ENCODE measurements at regions not wholly inside any gene's neighbourhood (a gene's known extent, or its start where the extent isn't known, plus 50 kb on each side); places are given as distances from the start of the nearest gene placed in this dataset.

DNA sequence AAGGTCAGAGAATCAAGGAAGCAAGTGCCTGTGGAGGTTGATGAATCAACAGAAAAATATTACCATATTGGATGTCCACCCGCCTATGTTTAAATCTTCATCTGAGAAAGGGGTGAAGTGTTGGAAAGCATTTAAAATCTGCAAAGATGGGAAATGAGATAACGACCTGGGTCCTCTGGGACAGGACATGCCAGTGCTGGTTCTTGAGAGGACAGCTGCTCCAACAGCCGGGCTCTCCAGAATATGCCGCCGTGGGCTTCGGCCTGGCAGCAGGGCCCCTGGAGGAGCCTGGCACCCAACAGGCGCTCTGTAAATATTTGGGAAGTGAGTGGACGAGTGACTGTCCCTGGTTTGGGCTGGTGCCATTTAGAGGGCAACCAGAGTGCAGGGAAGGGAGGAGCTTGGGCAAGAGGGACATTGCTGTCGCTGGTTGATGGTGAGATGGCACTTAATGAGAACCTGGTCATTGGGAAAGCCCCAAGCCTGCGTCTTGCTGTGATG is 129.9 kb downstream of the KCNA5 start:
- TF ChIP-seq, protein P1, sequence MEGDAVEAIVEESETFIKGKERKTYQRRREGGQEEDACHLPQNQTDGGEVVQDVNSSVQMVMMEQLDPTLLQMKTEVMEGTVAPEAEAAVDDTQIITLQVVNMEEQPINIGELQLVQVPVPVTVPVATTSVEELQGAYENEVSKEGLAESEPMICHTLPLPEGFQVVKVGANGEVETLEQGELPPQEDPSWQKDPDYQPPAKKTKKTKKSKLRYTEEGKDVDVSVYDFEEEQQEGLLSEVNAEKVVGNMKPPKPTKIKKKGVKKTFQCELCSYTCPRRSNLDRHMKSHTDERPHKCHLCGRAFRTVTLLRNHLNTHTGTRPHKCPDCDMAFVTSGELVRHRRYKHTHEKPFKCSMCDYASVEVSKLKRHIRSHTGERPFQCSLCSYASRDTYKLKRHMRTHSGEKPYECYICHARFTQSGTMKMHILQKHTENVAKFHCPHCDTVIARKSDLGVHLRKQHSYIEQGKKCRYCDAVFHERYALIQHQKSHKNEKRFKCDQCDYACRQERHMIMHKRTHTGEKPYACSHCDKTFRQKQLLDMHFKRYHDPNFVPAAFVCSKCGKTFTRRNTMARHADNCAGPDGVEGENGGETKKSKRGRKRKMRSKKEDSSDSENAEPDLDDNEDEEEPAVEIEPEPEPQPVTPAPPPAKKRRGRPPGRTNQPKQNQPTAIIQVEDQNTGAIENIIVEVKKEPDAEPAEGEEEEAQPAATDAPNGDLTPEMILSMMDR (conservative IDR thresholded peaks at IDR 0.05 in 1 of 2, IDR thresholded peaks at IDR 0.05 in 1 of 2; ENCODE audit: extremely low read depth in 1 of 2, insufficient read depth in 1 of 2, low read depth in 1 of 2, low read length in 2 of 2), result no peak
- no peak for TF ChIP-seq EZH2 (IDR thresholded peaks at IDR 0.05; ENCODE audit: borderline replicate concordance, low read length)
